GM12878 (cell line): ENCODE measurements at regions not wholly inside any gene's neighbourhood (a gene's known extent, or its start where the extent isn't known, plus 50 kb on each side); places are given as distances from the start of the nearest gene placed in this dataset.

ENCODE experiments used
- ATAC-seq: fragments of 200-7000 bp; cut with Tn5 transposase; 3 replicates; pipeline ENCODE4 v1.9.1; 2020; ENCODE audit warnings: mild to moderate bottlenecking, moderate library complexity
- BruUV-seq: library from RNA; stranded (reverse); fragments of 400-500 nt; replicated peaks from 2 replicates; lab custom pipeline; 2021; lab: Mats Ljungman, UMichigan
- CTCF ChIA-PET: fragments of 300-600 bp; sonication (Branson Sonifier 250); formaldehyde crosslinking; extraction: SDS; loops from one replicate; lab custom pipeline; 2021; ENCODE audit warnings: inconsistent platforms; lab: Yijun Ruan, JAX
- POLR2A ChIA-PET: fragments of 350-600 bp; formaldehyde crosslinking; extraction: SDS; loops from one replicate; lab custom pipeline; 2021; ENCODE audit warnings: inconsistent platforms; lab: Charles Lee
- RAD21 ChIA-PET: fragments of 300-600 bp; sonication (Branson Sonifier 250); formaldehyde crosslinking; loops from one replicate; lab custom pipeline; 2023; ENCODE audit warnings: antibody characterized with exemption; ENCODE audit not compliant: unreplicated experiment; lab: Charles Lee
- SMC1A ChIA-PET: fragments of 300-600 bp; sonication (Branson Sonifier 250); formaldehyde crosslinking; loops from one replicate; lab custom pipeline; 2023; ENCODE audit not compliant: unreplicated experiment, uncharacterized antibody; lab: Charles Lee
- DNase-seq: peaks from one replicate; pipeline ENCODE4 v3.0.0-alpha.2; 2011; ENCODE audit warnings: low read depth, low spot score
- FAIRE-seq: peaks from 3 replicates; lab custom pipeline; 2011; peaks lifted over from hg19 to GRCh38; lab: Jason Lieb, UNC
- H2AFZ ChIP-seq: 2 replicates; pipeline ENCODE4 v1.6.0; 2011; ENCODE audit warnings: low read depth, low read length, control low read depth; ENCODE audit not compliant: control insufficient read depth
- H3K27ac ChIP-seq: 2 replicates; pipeline ENCODE4 v1.5.1; 2011; ENCODE audit warnings: control low read depth; ENCODE audit not compliant: control insufficient read depth, insufficient read depth
- H3K27me3 ChIP-seq, 2 experiments: replicated peaks in 1 of 2; 2 replicates each; pipeline versions ENCODE4 v1.6.0 to v1.6.1; 2011; ENCODE audit warnings: low read length in 1 of 2; ENCODE audit not compliant: control insufficient read depth in 2 of 2, insufficient read depth in 2 of 2
- H3K36me3 ChIP-seq, 2 experiments: 2 replicates each; pipeline ENCODE4 v1.5.1; 2011; ENCODE audit warnings: low read length in 1 of 2; ENCODE audit not compliant: control insufficient read depth in 2 of 2, insufficient read depth in 2 of 2
- H3K4me1 ChIP-seq: 2 replicates; pipeline ENCODE4 v1.6.1; 2011; ENCODE audit warnings: mild to moderate bottlenecking, low read length, moderate library complexity, mixed read lengths; ENCODE audit not compliant: control insufficient read depth, insufficient read depth
- H3K4me2 ChIP-seq: 2 replicates; pipeline ENCODE4 v1.6.0; 2011; ENCODE audit warnings: control low read depth; ENCODE audit not compliant: control insufficient read depth, insufficient read depth
- H3K4me3 ChIP-seq: fragments of 200-600 bp; sonication (generic); 2 replicates; pipeline ENCODE4 v1.5.1; 2016
- H3K79me2 ChIP-seq: 2 replicates; pipeline ENCODE4 v1.6.0; 2011; ENCODE audit warnings: low read length; ENCODE audit not compliant: control insufficient read depth, insufficient read depth
- H3K9ac ChIP-seq: 2 replicates; pipeline ENCODE4 v1.8.0; 2011; ENCODE audit warnings: low read length, control low read depth, mixed read lengths; ENCODE audit not compliant: control insufficient read depth, insufficient read depth
- H3K9me3 ChIP-seq: replicated peaks from 3 replicates; pipeline ENCODE4 v1.5.1; 2011; ENCODE audit warnings: mild to moderate bottlenecking, low read length; ENCODE audit not compliant: control insufficient read depth, insufficient read depth
- H4K20me1 ChIP-seq: 2 replicates; pipeline ENCODE4 v1.6.0; 2011; ENCODE audit not compliant: control insufficient read depth, insufficient read depth
- BCL11A ChIP-seq: IDR thresholded peaks from 2 replicates; pipeline ENCODE4 v1.6.1; 2011; ENCODE audit warnings: low read depth, low read length
- BCLAF1 ChIP-seq: fragments of 450-650 bp; IDR thresholded peaks from 2 replicates; pipeline ENCODE4 v1.6.1; 2017; ENCODE audit warnings: antibody characterized with exemption, mild to moderate bottlenecking, moderate library complexity
- CBFB ChIP-seq: IDR thresholded peaks from 2 replicates; pipeline ENCODE4 v1.6.1; 2016; ENCODE audit warnings: antibody characterized with exemption, low read depth
- CBX3 ChIP-seq: fragments of 200-600 bp; sonication (generic); IDR thresholded peaks from 2 replicates; pipeline ENCODE4 v1.6.1; 2016; ENCODE audit warnings: low read depth, borderline replicate concordance
- CBX5 ChIP-seq: sonication (generic); IDR thresholded peaks from 2 replicates; pipeline ENCODE4 v1.6.1; 2016; ENCODE audit warnings: low read depth, moderate library complexity, mild to moderate bottlenecking, inconsistent platforms
- CEBPB ChIP-seq, 2 experiments: fragments of 150-350 bp in 1 of 2; IDR thresholded peaks; 2 replicates each; pipeline ENCODE4 v1.6.1; 2012 to 2014; ENCODE audit warnings: low read depth in 2 of 2, low read length in 2 of 2, borderline replicate concordance in 1 of 2, inconsistent platforms in 1 of 2
- CREM ChIP-seq: IDR thresholded peaks from 2 replicates; pipeline ENCODE4 v1.6.1; 2014; ENCODE audit warnings: antibody characterized with exemption, low read depth
- NFXL1 ChIP-seq: fragments of 450-650 bp; IDR thresholded peaks from 2 replicates; pipeline ENCODE4 v1.6.1; 2017; ENCODE audit warnings: antibody characterized with exemption, mild to moderate bottlenecking, borderline replicate concordance
- PBX3 ChIP-seq: IDR thresholded peaks from 2 replicates; pipeline ENCODE4 v1.6.1; 2011; ENCODE audit warnings: mild to moderate bottlenecking, low read depth, low read length, moderate library complexity; ENCODE audit not compliant: insufficient replicate concordance
- POU2F2 ChIP-seq: IDR thresholded peaks from 3 replicates; pipeline ENCODE4 v1.6.1; 2011; ENCODE audit warnings: low read depth, mild to moderate bottlenecking, low read length, borderline replicate concordance
- RFX5 ChIP-seq: IDR thresholded peaks from 2 replicates; pipeline ENCODE4 v1.6.1; 2011; ENCODE audit warnings: low read depth, low read length, improper control_type of control experiment
- SIX5 ChIP-seq: IDR thresholded peaks from 2 replicates; pipeline ENCODE4 v1.6.1; 2011; ENCODE audit warnings: mild to moderate bottlenecking, low read depth, low read length, moderate library complexity; ENCODE audit not compliant: severe bottlenecking
- TCF12 ChIP-seq: IDR thresholded peaks from 2 replicates; pipeline ENCODE4 v1.6.1; 2011; ENCODE audit warnings: low read depth, mild to moderate bottlenecking, low read length
- ZNF207 ChIP-seq: fragments of 450-650 bp; IDR thresholded peaks from 2 replicates; pipeline ENCODE4 v1.6.1; 2014; ENCODE audit warnings: antibody characterized with exemption, mild to moderate bottlenecking, borderline replicate concordance
- ZNF217 ChIP-seq: fragments of 450-650 bp; IDR thresholded peaks from 2 replicates; pipeline ENCODE4 v1.6.1; 2017; ENCODE audit warnings: antibody characterized with exemption, mild to moderate bottlenecking
- ZZZ3 ChIP-seq: IDR thresholded peaks from 2 replicates; pipeline ENCODE4 v1.6.1; 2011; ENCODE audit warnings: low read depth; ENCODE audit not compliant: control insufficient read depth, insufficient read length
- WGBS: methylation state at CpG from one replicate; pipeline ENCODE4 v1.1.6; 2016; ENCODE audit warnings: low lambda C conversion rate; ENCODE audit not compliant: insufficient replicate concordance, insufficient coverage; ENCODE audit errors: missing lambda C conversion rate; 5-methylcytosine and 5-hydroxymethylcytosine counted together
- in situ Hi-C: fragments of 300-500 bp; cut with MboI; formaldehyde crosslinking; loops from 9 replicates; pipeline ENCODE4 v1.14.3; 2018; ENCODE audit warnings: mixed read lengths
- intact Hi-C: fragments of 100-400 bp; cut with micrococcal nuclease; formaldehyde crosslinking; loops from one replicate; pipeline ENCODE4 v1.14.2; 2022; ENCODE audit not compliant: unreplicated experiment
- TF ChIP-seq, protein P1 (sequence below): fragments of 150-350 bp; IDR thresholded peaks from 2 replicates; pipeline ENCODE4 v1.6.1; 2014; ENCODE audit warnings: mild to moderate bottlenecking, low read depth, low read length

- BruUV-seq, result no TSS peak
- no peak overlapping the region for H3K27ac ChIP-seq
- H3K79me2 ChIP-seq, result no peaks in the 10 kb centered on the region
- H3K4me1 ChIP-seq, result no peaks in the 10 kb centered on the region
- no peak overlapping the region for H3K4me3 ChIP-seq
- ATAC-seq (no peak), DNase-seq (no peak), FAIRE-seq (no peak)
- ChIA-PET CTCF (no interaction called here), RAD21 (no interaction called here), SMC1A (no interaction called here), POLR2A (no interaction called here)
- no peaks in the 10 kb centered on the region for H3K36me3 ChIP-seq
- no peak overlapping the region for H2AFZ ChIP-seq
- H3K9me3 ChIP-seq, result no peaks in the 10 kb centered on the region
- H3K27me3 ChIP-seq, result no peaks in the 10 kb centered on the region; a peak in 1 of 4 replicates
- H4K20me1 ChIP-seq, result no peaks in the 10 kb centered on the region
- H3K4me2 ChIP-seq, result no peak overlapping the region
- no peak overlapping the region for H3K9ac ChIP-seq
- intact Hi-C loops (no loop called here), in situ Hi-C loops (no loop called here)
- WGBS, result 0% methylated on average over 1 of the region's 1 CpG
- TF ChIP-seq CEBPB (IDR thresholded peaks at IDR 0.05; ENCODE audit: borderline replicate concordance in 1 of 2, low read depth in 2 of 2, low read length in 2 of 2) (no peak), CBFB (no peak), POU2F2 (no peak), NFXL1 (no peak), CBX3 (no peak), BCL11A (no peak), CBX5 (no peak), BCLAF1 (no peak), ZNF217 (no peak), SIX5 (no peak), RFX5 (no peak), TCF12 (no peak), ZNF207 (no peak), ZZZ3 (no peak), PBX3 (no peak), CREM (no peak)
- TF ChIP-seq, protein P1, sequence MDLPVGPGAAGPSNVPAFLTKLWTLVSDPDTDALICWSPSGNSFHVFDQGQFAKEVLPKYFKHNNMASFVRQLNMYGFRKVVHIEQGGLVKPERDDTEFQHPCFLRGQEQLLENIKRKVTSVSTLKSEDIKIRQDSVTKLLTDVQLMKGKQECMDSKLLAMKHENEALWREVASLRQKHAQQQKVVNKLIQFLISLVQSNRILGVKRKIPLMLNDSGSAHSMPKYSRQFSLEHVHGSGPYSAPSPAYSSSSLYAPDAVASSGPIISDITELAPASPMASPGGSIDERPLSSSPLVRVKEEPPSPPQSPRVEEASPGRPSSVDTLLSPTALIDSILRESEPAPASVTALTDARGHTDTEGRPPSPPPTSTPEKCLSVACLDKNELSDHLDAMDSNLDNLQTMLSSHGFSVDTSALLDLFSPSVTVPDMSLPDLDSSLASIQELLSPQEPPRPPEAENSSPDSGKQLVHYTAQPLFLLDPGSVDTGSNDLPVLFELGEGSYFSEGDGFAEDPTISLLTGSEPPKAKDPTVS, result no peak
Observed at GRCh38 chr12:66941150-66941549, 262.3 kb upstream of the GRIP1 start.
